Retina (tissue), 1 donor: ENCODE measurements at regions not wholly inside any gene's neighbourhood (a gene's known extent, or its start where the extent isn't known, plus 50 kb on each side); places are given as distances from the start of the nearest gene placed in this dataset.
"Not testable (repeated sequence)": the region's sequence is repeated elsewhere in the genome, so short reads cannot be mapped to it uniquely, and the experiment has no call there.

ENCODE experiments used
- DNase-seq: peaks from one replicate; pipeline ENCODE4 v3.0.0-alpha.2; 2016

GRCh38 chr4:89491761-89492160 lies 184.2 kb upstream of the GPRIN3 start:
- DNase-seq, result peak; percentile 13

- not testable (repeated sequence) for DNase-seq
Observed at GRCh38 chr4:89489921-89490431, 182.4 kb upstream of the GPRIN3 start.

GRCh38 chr4:89489338-89489771 lies 181.8 kb upstream of the GPRIN3 start:
- DNase-seq, result no peak

DNA sequence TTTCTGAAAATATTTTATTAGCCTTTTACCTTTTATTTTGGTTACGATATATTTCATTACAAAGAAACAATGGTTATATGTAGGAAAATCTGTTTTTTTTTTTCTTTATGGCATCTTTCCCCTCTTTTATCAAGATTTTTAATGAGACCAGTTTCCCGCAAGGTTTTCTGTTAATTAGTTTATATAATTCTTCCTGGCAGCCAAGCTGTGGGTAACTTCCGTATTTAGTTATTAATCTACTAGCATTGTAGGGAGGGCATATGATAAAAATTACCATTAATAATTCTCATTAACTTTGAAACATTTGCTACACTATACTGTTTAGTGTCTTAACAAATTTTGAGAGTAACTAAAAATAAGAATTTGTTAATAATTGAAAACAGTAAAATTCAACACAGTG lies 181.1 kb upstream of the GPRIN3 start:
- no peak for DNase-seq

- no peak for DNase-seq
Observed at GRCh38 chr4:89486673-89487072, 179.1 kb upstream of the GPRIN3 start.

GRCh38 chr4:89486042-89486441 lies 178.4 kb upstream of the GPRIN3 start:
- DNase-seq, result no peak

GRCh38 chr4:89483833-89484232 lies 176.2 kb upstream of the GPRIN3 start:
- no peak for DNase-seq

- DNase-seq, result no peak
Observed at GRCh38 chr4:89482926-89483595, 175.5 kb upstream of the GPRIN3 start.

DNA sequence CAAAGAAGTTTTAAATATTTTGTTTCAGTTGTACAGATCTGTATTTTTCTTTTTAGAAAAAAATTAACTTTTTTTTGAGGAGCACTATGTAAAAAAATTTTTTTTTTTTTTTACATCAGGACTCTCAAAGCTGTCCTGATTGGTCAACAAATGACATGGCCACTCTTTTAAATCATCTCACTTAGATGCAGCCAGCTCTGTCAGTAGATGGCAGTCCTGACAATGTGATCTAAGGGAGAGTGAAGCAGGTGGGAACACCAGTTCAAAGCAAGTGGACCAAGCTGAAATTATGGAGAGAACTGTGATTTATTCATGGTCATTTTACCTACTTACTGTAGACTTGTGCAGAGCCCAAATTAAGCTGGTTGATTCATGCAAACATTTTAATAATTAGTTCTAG lies 174.7 kb upstream of the GPRIN3 start:
- peak; percentile 25 for DNase-seq

DNA sequence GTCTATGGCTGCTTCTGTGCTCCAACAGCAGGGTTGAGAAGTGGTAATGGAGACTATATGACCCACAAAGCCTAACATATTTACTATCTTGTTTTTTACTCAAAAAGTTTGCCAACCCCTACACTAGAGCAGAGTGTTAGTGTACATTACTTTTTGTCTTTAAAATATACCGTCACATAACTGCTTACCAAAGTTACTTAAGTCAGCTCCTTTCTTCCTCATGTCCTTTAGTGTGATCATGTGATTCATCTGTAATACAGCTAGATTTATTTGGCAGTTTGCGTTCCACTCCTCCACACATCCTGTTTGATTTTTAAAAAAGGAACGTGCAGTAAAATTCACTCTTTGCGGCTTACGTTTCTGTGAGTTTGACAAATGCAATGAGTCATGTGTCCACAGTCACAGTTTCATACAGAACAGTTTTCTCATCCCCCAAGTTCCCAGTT lies 162.4 kb upstream of the GPRIN3 start:
- DNase-seq, result no peak

GRCh38 chr4:89469516-89469915 lies 161.9 kb upstream of the GPRIN3 start:
- no peak for DNase-seq

GRCh38 chr4:89468602-89469001 lies 161.0 kb upstream of the GPRIN3 start:
- no peak for DNase-seq

GRCh38 chr4:89463341-89463740 lies 155.7 kb upstream of the GPRIN3 start:
- DNase-seq, result no peak

DNA sequence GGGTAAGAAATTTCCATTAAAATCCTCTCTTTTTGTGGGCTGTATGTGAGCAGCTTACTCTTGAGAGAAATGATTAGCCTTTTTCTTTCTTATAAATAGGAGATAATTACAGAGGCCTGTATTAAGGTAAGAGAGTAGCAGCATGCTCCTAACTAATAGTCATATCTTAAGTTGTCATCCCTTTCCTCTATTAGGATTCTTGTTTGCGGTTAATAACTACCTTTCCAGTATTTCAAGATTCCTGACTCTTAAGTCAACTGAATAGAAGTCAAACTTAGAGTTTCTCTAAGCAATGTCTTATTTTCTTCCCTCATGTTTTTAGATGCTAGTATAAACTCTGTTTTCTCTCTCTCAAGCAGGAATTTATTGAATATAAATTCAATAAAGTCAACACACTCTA lies 139.9 kb upstream of the GPRIN3 start:
- DNase-seq, result no peak

GRCh38 chr4:89446193-89446592 lies 138.6 kb upstream of the GPRIN3 start:
- no peak for DNase-seq

- DNase-seq, result no peak
Observed at GRCh38 chr4:89439533-89439932, 131.9 kb upstream of the GPRIN3 start.

GRCh38 chr4:89438102-89438831 lies 130.7 kb upstream of the GPRIN3 start:
- DNase-seq, result no peak

GRCh38 chr4:89434364-89434988 lies 126.9 kb upstream of the GPRIN3 start:
- DNase-seq, result peak; percentile 40

GRCh38 chr4:89427782-89428181 lies 120.2 kb upstream of the GPRIN3 start:
- DNase-seq, result no peak

- DNase-seq, result no peak
Observed at GRCh38 chr4:89425023-89425422, 117.4 kb upstream of the GPRIN3 start.

- DNase-seq, result peak; percentile 27
Observed at GRCh38 chr4:89422441-89422990, 114.9 kb upstream of the GPRIN3 start.

- no peak for DNase-seq
Observed at GRCh38 chr4:89420507-89420906, 112.9 kb upstream of the GPRIN3 start.

- DNase-seq, result no peak
Observed at GRCh38 chr4:89419111-89419695, 111.6 kb upstream of the GPRIN3 start.
